ENCODE measurements at regions not wholly inside any gene's neighbourhood (a gene's known extent, or its start where the extent isn't known, plus 50 kb on each side); places are given as distances from the start of the nearest gene placed in this dataset.
"Not testable (repeated sequence)": the region's sequence is repeated elsewhere in the genome, so short reads cannot be mapped to it uniquely, and the experiment has no call there.

DNA sequence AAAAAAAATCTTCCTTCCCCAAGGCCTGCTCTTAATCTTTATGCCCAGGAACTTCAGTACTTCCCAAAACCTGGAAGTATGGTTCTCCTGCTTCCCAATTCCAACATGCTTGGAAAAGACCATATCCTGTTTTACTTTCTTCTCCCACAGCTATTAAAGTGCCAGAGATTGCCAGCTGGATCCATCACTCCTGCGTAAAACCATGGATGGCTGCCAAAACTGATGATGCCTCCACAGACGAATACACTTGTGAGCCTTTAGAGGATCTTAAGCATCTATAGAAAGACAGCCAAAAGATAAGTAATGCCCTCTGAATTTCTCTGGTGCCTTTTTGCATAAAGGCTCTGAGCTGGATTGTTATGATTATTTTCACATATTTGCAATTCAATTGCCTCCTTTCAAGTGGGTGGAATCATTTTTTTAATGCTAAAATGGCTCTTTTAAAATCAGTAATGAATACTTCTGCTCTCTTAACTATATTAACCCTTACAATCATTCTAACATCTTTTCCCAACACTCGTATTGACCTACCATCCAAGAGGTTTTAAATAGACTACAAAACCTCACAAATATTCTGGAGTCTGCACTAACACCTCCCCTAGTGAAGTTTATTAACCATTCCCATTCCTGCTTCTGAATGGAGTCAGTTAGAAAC is 1807.8 kb downstream of the BRINP3 start:
- peak; percentile 22 to 64 for DNase-seq

DNA sequence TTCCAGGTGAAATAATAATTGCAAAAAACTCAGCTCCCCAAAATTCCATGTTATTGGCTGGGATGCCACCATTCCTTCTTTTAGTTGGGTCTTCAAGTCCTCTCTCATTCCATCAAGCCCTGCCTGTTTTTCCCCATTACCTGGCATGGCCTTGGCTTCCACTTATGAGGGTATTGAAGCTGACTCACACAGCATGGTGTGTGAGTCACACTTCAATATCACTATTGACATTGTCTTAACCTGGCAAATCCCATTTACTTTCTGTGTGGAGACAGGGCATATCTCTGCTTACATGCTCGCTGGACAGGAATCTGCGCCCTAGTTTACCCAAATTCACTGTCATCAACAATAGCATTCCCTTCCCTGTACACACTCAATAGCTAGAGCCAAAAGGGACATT is 1806.8 kb downstream of the BRINP3 start:
- DNase-seq = no peak

DNA sequence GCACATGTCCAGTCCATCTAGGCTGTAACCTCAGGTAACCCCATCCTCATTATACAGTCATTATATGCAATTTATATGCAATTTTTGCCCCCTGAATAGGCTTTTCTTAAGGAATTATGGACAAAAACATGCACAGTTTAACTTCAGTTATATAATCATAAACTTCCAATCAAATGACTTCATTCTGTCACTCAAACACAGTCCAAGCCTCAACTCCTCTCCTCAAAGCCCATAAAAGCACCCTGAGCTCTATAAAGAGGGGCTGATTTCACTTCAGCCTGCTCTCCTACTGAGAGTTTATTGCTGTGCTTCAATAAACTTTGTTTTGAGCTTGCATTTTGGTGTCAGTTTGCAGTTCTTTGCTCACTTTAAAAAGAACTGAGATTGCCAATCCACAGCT is 1805.5 kb downstream of the BRINP3 start:
- DNase-seq = no peak

DNA sequence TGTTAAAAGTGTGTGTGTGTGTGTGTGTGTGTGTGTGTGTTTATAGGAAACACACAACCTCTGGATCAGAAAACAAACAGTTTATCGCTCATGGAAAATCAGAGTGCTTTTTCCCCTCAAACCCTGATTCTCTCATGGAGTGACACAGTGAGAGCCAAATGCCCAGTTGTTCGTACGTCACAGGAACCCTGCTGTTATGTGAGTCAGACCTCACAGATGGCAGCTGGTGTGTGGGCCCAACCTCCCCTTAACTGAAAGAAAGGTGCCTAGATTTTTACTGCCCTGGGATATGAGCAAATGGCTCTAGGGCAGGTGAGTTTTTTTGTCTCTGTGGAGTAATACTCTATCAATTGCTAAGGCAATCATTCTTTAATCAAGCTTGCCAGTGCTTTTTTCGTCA is 1788.1 kb downstream of the BRINP3 start:
- peak; percentile 48 to 84 for DNase-seq

DNA sequence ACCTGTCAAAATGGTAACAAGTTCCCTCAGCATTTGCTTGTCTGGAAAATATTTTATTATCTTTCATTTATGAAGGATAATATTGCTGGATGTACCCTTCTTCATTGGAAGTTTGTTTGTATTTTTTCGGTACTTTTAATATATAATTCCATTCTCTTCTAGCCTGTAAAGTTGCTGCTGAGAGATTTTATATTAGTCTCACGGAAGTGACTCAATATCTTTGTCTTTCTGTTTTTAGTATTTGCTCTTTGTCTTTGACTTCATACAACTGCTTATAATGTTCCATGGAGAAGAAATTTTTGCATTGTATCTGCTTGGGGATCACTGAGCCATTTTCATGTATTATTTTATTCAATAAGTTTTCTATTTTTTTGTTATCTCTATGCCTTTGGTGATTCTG is 1777.5 kb downstream of the BRINP3 start:
- no peak for DNase-seq

DNA sequence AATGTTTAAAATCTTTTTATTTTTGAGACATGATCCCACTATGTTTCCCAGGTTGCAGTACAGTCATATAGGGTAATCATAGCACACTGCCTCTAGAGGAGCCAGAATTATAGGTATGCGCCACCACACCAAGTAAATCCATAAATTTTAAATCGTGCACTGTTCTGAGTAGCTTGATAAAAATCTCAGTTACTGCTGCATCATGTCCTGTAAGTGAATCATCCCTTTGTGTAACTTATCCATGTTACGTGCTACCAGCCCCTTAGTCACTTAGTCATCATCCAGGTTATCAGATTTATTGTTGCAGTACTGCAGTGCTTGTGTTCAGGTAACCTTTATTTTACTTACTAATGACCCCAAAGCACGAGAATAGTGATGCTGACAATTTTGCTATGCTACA is 1770.9 kb downstream of the BRINP3 start:
- DNase-seq = no peak

DNA sequence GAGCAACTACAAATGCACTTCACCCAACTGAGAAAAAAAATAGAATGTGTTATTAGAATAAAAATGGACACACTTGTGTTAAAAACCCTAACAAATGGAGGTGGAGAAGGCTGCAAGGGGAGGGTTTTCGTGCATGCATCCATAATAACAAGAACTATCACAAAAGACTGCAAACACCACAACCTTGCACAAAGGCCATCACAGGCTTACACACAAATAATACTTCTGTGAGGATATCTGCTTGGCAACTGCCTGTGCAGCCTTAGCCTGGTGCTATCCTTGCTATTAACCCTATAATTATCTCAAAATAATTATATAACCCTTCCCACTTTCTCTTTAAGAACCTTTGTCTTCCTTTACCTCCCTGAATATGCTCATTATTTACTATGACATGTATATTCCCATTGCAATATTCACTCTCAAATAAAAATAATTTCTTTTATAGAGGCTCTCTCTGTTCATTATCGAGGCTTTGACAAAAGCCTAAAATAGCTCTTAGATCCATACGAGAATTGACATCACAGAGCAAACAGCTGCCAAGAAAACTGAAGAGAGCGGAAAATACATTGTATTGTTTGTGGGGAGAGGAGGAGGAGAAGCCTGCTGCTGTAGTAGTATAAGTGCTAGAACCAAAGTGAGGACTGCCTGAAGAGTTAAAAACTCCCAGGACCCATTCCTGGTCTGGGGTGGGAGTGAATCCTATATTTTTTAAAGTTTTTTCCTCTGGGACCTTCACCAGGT is 1768.7 kb downstream of the BRINP3 start:
- no peak for DNase-seq

DNA sequence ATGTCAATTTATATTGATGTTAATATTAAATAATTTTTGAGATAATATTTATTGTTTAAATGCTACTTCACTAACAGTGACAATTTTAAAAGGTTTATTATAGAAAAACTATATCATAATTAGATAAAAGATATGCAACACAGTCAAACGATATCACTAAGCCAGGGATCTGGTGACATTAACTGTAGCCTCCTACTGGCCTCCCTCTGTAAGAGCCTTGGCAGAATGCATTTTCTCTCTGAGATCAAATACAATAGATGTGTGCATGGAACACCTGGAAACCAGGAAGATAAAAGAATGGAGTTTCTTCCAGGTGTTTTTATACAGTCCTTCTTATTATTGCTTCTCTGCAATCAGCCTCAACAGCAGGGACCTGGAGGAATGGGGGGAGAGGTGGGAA is 1762.1 kb downstream of the BRINP3 start:
- peak in 1 of 2 experiments; percentile 10 for DNase-seq

DNA sequence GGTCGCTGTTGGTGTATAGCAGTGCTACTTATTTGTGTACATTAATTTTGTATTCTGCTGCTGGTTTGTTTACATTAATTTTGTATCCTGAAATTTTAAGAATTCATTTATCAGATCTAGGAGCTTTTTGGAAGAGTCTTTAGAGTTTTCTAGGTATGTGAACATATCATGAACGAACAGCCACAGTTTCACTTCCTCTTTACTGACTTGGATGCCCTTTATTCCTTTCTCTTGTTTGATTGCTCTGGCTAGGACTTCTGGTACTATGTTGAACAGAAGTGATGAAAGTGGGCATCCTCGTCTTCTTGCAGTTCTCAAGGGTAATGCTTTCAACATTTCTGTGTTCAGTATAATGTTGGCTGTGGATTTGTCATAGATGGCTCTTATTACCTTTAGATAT is 1757.9 kb downstream of the BRINP3 start:
- no peak for DNase-seq

DNA sequence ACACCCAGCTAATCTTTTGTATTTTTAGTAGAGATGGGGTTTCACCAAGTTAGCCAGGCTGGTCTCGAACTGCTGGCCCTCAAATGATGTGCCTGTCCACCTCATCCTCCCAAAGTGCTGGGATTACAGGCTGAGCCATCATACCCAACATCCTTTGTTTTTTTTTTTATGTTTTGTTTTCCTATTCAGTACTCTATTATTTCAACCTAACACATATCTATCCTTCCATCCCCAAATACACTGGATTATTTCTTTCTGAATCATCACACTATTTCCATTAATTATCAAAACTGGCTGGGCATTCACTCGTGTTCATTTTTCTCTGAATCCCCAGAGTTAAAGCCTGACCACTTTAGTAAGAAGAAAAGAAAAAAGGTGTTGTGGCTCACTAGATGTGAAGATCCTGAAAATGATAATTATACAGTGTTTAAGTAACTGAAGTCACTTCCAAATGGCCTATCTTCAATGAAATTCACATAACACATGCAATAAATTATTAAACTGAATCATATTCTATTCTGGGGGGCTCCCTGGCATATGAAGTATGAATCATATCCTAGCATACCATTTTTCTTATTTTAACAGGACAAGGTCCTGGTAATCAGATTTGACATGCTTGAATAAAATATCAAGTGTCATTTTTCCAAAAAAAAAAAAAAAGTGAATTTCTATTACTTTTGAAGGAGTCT is 1754.2 kb downstream of the BRINP3 start:
- no peak for DNase-seq

DNA sequence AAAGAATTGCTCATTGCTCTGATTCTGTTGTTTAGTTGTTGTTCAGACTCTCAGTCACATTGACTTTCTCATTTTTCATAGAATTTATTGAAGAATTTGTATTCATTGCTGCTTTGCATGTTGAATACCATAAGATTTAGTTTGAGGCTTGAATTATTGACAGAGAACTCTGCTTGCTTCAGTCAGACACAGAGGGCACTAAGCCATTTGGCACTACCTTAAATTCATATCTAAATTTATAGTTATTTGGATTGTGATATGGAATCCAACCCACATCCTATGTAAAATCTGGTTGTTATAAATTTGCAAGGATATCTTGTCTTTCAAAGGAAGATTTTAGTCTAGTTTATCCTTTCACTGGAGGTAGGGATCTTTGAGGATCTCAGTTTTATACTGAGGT is 1748.6 kb downstream of the BRINP3 start:
- no peak for DNase-seq

DNA sequence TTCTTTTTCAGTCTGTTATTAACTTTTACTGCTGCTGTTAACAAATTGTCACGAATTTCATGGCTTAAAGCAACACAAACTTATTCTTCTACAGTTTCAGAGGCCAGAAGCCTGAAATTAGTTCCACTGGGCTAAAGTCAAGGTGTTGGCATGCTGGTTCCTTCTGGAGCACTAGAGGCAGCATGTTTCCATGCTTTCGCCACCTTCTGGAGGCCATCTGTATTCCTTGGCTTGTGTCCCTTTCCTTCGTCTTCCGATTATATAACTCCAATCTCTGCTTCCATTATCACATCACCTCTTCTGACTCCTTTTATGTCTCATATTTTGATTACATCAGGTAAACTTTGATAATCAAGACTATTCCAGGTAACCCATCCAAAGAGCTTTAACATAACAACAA is 1742.1 kb downstream of the BRINP3 start:
- peak in 1 of 2 experiments; percentile 4 for DNase-seq

DNA sequence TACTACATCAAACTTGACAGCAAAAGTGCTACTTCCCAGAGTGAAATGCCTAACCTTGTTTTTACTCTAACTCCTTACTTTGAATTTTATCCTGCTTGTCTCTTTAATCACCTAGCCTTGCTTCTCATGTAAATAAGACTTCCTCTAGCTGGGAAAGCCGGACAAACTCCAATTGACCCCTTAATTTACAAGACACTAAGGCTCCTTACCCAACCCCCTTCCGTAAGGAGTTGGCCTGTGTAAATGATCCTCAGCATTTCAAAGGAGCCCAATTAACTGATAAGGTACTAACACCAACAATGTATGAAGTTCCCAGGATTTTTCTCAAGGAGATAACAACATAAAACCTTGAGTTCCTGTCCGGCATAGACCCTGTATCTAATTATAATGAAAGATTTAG is 1728.4 kb downstream of the BRINP3 start:
- DNase-seq = not testable (repeated sequence)

DNA sequence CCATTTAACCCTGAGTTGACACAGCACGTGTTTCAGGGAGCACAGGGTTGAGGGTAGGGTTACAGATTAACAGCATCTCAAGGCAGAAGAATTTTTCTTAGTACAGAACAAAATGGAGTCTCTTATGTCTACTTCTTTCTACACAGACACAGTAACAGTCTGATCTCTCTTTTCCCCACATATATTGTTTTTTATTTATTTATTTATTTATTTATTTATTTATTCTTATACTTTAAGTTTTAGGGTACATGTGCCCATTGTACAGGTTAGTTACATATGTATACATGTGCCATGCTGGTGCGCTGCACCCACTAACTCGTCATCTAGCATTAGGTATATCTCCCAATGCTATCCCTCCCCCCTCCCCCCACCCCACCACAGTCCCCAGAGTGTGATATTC is 1725.6 kb downstream of the BRINP3 start:
- DNase-seq = not testable (repeated sequence)

DNA sequence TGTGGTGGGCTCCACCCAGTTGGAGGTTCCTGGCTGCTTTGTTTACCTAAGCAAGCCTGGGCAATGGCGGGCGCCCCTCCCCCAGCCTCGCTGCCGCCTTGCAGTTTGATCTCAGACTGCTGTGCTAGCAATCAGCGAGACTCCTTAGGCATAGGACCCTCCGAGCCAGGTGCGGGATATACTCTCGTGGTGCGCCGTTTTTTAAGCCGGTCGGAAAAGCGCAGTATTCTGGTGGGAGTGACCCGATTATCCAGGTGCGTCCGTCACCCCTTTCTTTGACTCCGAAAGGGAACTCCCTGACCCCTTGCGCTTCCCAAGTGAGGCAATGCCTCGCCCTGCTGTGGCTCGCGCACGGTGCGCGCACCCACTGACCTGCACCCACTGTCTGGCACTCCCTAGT is 1719.9 kb downstream of the BRINP3 start:
- DNase-seq = not testable (repeated sequence)

DNA sequence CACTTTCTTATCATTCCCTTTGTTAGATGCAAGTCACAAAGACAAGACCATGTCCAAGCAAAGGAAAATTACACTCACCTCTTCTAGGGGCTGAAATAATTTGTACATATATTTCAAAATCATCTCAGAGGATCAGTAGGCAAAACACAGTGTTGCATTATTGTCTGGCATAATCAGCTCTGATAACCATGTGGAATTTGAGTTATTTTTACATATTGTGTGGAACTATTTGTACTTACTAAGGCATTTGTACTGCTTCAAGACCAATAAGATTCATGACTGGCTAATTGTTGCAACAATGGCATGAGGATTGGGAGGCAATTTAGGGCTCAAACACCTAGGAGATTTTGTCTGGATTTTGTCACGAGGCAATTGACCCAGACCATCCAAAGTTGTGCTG is 1716.4 kb downstream of the BRINP3 start:
- DNase-seq = no peak

DNA sequence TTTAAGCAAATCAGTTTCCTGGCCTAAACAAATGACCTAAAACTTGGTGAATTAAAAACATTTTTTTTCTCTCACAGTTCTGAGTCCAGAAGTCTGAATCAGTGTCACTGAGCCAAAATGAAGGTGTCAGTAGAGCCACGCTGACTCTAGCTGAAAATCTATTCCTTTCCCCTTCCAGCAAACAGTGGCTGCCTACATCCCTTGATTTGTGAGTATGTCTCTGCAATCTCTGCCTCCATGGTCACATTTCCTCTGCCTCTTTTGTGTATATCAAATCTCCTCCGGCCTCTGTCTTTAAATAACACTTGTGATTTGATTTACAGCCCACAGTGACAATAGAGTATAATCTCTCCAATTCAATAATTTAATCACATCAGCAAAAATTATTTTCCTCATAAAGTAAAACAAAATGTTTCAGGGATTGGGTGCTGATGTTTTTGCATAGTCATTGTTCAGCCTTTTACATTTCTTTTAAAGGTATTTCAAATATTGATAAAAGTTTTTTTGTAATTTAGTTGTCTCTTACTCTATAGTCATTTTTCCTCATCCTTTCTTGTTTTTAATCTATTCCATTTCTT is 1715.4 kb downstream of the BRINP3 start:
- DNase-seq = no peak

DNA sequence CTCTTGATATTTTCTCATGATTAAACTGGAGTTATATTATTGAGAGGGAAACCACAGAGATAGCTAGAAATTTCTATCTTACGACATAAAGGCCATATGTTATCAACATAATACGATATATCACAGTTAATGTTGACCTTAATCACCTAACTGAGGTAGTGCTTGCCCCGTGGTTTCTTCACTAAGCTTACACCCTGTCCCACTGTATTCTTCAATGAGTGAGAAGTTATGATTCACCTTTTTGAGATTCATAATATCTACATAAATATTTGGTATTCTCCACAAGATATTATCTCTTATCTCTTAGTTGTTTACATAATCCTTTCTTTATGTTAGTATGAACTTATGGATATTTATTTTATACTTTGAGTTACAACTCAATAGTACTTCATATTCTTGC is 1714.1 kb downstream of the BRINP3 start:
- no peak for DNase-seq

DNA sequence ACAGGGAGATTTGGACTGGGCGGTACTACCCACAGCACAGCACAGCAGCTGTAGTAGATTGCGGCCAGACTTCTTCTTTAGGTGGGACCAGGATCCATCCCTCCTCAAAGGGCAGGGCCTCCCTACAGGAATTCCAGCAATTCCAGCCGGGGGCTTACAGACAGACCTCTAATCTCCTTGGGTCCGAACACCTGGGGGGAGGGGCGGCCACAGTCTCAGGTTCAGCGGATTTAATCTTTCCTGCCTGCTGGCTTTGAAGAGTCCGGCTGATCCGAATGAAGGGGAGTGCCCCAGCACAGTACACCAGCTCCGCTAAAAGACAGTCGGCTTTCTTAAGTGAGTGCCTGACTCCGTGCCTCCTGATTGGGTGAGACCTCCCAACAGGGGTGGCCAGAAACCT is 1708.5 kb downstream of the BRINP3 start:
- no peak for DNase-seq

DNA sequence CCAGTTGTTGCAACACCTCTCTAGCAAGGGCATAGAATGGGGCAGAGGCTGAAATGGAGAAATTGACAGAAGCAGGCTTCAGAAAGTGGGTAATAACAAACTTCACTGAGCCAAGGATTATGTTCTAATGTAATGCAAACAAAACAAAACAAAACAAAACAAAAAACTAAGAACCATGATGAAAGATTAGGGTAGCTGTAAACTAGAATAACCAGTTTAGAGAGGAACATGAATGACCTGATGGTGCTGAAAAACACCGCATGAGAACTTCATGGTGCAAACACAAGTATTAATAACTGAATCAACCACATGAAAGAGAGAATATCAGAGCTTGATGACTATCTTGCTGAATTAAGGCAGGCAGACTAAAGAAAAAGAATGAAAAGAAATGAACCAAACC is 1707.7 kb downstream of the BRINP3 start:
- DNase-seq = no peak

DNA sequence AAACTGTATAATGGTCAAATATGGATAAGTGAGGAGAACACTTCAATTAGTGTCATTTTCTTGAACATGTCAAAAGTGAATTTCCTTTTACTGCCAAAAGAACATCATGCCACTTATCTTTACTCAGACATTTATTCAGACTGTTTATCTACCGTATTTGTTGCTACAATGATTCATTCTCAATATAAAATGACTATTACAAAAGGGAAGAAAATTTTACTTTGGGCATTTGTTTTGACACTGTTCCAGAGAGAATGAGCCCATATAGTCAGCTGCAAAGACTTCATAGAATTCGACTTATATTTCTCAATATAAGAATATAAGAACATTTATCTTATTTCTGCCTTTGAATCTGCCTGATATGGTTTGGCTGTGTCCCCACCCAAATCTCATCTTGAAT is 1699.1 kb downstream of the BRINP3 start:
- no peak for DNase-seq

DNA sequence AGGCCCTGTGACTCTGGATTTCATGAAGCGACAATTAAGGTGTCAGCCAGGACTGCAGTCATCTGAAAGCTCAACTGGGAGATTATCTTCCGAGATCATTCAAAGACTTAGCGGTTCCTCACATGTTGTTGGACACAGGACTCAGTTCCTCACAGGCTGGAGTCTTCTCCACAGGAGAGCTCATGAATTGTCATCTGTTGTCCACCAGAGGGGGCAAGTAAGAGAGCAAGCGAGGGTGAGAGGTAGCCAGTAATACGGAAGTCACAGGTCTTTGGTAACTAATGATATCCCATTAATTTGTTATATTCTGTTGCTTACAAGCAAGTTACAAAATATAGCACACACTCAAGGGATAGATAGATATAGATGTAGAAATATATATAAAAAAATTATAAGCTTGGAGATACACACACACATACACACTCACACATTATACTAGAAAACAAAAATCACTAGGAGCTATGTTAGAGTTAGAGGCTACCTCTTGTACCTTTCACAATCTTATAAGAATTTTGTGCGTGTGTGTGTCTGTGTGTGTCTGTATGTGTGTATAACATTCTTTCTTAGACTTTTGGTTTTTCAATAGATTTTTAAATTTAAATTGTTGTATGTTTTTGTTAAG is 1695.3 kb downstream of the BRINP3 start:
- DNase-seq = peak; percentile 34 to 52

DNA sequence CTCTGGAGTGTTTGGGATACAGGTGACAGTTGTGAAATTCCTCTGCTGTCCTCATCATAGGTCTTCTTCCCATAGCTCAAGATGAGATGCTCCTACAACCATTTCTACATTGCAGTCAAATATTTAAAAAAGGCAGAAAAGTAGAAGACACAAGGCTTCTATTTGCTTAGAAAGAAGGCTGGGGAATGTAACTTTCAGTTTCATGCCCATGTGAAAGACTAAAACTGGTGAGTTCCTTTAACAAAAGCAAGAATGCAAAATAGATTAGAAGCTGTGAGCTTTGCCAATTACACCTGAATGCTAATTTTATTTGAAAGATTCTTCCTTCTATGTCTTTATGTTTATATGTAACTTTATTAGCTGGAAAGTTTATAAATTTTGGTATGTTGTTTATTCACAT is 1682.7 kb downstream of the BRINP3 start:
- no peak for DNase-seq
